SK-N-SH (cell line): ENCODE measurements at regions not wholly inside any gene's neighbourhood (a gene's known extent, or its start where the extent isn't known, plus 50 kb on each side); places are given as distances from the start of the nearest gene placed in this dataset.

Experiments used
- EZH2phosphoT487 ChIP-seq: fragments of 200-600 bp; sonication (generic); IDR thresholded peaks from 2 replicates; pipeline ENCODE4 v1.6.1; 2017; ENCODE audit warnings: low read depth, mixed run types, mild to moderate bottlenecking, antibody characterized with exemption, moderate library complexity, borderline replicate concordance
- FOSL2 ChIP-seq: IDR thresholded peaks from 2 replicates; pipeline ENCODE4 v1.4.0; 2012; ENCODE audit warnings: low read depth, mild to moderate bottlenecking, moderate library complexity, borderline replicate concordance
- GABPA ChIP-seq: IDR thresholded peaks from 2 replicates; pipeline ENCODE4 v1.4.0; 2012; ENCODE audit warnings: low read depth, mild to moderate bottlenecking
- MXI1 ChIP-seq: IDR thresholded peaks from 2 replicates; pipeline ENCODE4 v1.6.1; 2012; ENCODE audit warnings: mild to moderate bottlenecking, low read depth, low read length, improper control_type of control experiment
- NRF1 ChIP-seq: IDR thresholded peaks from 2 replicates; pipeline ENCODE4 v1.6.1; 2012; ENCODE audit warnings: low read depth, mild to moderate bottlenecking, low read length
- PBX3 ChIP-seq: IDR thresholded peaks from 2 replicates; pipeline ENCODE4; 2012
- POLR2AphosphoS5 ChIP-seq: IDR thresholded peaks from 2 replicates; pipeline ENCODE4 v1.6.1; 2012; ENCODE audit warnings: low read depth, low read length
- RAD21 ChIP-seq: IDR thresholded peaks from 2 replicates; pipeline ENCODE4 v1.6.1; 2012; ENCODE audit warnings: mild to moderate bottlenecking, low read length
- TCF12 ChIP-seq: IDR thresholded peaks from 2 replicates; pipeline ENCODE4 v1.4.0; 2012
- TEAD4 ChIP-seq: IDR thresholded peaks from 2 replicates; pipeline ENCODE4 v1.4.0; 2012; ENCODE audit warnings: mild to moderate bottlenecking, borderline replicate concordance; ENCODE audit not compliant: insufficient read depth
- USF2 ChIP-seq: fragments of 150-350 bp; IDR thresholded peaks from 2 replicates; pipeline ENCODE4 v1.6.1; 2017; ENCODE audit warnings: antibody characterized with exemption, low read length, low read depth, borderline replicate concordance
- TF ChIP-seq, protein P1 (sequence below): fragments of 200-600 bp; sonication (generic); IDR thresholded peaks from 2 replicates; pipeline ENCODE4 v1.6.1; 2017; ENCODE audit warnings: antibody characterized with exemption, mild to moderate bottlenecking, moderate library complexity
- TF ChIP-seq, protein P2 (sequence below): IDR thresholded peaks from 2 replicates; pipeline ENCODE4 v1.4.0; 2012; ENCODE audit warnings: low read depth, borderline replicate concordance
- TF ChIP-seq, protein P3 (sequence below): IDR thresholded peaks from 2 replicates; pipeline ENCODE4 v1.6.1; 2012; ENCODE audit warnings: mild to moderate bottlenecking, low read depth, low read length, moderate library complexity

- TF ChIP-seq, protein P1, sequence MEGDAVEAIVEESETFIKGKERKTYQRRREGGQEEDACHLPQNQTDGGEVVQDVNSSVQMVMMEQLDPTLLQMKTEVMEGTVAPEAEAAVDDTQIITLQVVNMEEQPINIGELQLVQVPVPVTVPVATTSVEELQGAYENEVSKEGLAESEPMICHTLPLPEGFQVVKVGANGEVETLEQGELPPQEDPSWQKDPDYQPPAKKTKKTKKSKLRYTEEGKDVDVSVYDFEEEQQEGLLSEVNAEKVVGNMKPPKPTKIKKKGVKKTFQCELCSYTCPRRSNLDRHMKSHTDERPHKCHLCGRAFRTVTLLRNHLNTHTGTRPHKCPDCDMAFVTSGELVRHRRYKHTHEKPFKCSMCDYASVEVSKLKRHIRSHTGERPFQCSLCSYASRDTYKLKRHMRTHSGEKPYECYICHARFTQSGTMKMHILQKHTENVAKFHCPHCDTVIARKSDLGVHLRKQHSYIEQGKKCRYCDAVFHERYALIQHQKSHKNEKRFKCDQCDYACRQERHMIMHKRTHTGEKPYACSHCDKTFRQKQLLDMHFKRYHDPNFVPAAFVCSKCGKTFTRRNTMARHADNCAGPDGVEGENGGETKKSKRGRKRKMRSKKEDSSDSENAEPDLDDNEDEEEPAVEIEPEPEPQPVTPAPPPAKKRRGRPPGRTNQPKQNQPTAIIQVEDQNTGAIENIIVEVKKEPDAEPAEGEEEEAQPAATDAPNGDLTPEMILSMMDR: no peak
- TF ChIP-seq PBX3: no peak
- no peak for TF ChIP-seq POLR2AphosphoS5
- no peak for TF ChIP-seq MXI1
- TF ChIP-seq, protein P2, sequence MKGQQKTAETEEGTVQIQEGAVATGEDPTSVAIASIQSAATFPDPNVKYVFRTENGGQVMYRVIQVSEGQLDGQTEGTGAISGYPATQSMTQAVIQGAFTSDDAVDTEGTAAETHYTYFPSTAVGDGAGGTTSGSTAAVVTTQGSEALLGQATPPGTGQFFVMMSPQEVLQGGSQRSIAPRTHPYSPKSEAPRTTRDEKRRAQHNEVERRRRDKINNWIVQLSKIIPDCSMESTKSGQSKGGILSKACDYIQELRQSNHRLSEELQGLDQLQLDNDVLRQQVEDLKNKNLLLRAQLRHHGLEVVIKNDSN: no peak
- no peak for TF ChIP-seq NRF1
- no peak for TF ChIP-seq EZH2phosphoT487
- no peak for TF ChIP-seq GABPA
- no peak for TF ChIP-seq TCF12
- TF ChIP-seq, protein P3, sequence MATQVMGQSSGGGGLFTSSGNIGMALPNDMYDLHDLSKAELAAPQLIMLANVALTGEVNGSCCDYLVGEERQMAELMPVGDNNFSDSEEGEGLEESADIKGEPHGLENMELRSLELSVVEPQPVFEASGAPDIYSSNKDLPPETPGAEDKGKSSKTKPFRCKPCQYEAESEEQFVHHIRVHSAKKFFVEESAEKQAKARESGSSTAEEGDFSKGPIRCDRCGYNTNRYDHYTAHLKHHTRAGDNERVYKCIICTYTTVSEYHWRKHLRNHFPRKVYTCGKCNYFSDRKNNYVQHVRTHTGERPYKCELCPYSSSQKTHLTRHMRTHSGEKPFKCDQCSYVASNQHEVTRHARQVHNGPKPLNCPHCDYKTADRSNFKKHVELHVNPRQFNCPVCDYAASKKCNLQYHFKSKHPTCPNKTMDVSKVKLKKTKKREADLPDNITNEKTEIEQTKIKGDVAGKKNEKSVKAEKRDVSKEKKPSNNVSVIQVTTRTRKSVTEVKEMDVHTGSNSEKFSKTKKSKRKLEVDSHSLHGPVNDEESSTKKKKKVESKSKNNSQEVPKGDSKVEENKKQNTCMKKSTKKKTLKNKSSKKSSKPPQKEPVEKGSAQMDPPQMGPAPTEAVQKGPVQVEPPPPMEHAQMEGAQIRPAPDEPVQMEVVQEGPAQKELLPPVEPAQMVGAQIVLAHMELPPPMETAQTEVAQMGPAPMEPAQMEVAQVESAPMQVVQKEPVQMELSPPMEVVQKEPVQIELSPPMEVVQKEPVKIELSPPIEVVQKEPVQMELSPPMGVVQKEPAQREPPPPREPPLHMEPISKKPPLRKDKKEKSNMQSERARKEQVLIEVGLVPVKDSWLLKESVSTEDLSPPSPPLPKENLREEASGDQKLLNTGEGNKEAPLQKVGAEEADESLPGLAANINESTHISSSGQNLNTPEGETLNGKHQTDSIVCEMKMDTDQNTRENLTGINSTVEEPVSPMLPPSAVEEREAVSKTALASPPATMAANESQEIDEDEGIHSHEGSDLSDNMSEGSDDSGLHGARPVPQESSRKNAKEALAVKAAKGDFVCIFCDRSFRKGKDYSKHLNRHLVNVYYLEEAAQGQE: no peak
- TF ChIP-seq RAD21: no peak
- TF ChIP-seq USF2: no peak
- TF ChIP-seq FOSL2: no peak
- TF ChIP-seq TEAD4: no peak
Measured at GRCh38 chr2:52220393-52220792, 1188.5 kb upstream of the NRXN1 start.
